Thymus (tissue), 11 donors: ENCODE measurements at regions not wholly inside any gene's neighbourhood (a gene's known extent, or its start where the extent isn't known, plus 50 kb on each side); places are given as distances from the start of the nearest gene placed in this dataset.
A peak's percentile ranks its signal among the peaks of the same experiment; 100 is the strongest.
"Not testable (repeated sequence)": the region's sequence is repeated elsewhere in the genome, so short reads cannot be mapped to it uniquely, and the experiment has no call there.

Experiments
- DNase-seq, 9 donors: peaks; one replicate each; pipeline ENCODE4 v3.0.0-alpha.2; 2013; ENCODE audit warnings: low spot score in 9 of 9, low read depth in 6 of 9, missing footprints in 1 of 9
- H3K27ac ChIP-seq, 2 donors: one replicate each; pipeline ENCODE4 v1.5.1; 2013; ENCODE audit warnings: control low read depth in 1 of 2, low read depth in 1 of 2, low read length in 1 of 2, mild to moderate bottlenecking in 1 of 2, moderate library complexity in 1 of 2
- H3K27me3 ChIP-seq, 2 donors: one replicate each; pipeline ENCODE4 v1.5.1; 2013; ENCODE audit warnings: low read length in 1 of 2; ENCODE audit not compliant: control insufficient read depth in 2 of 2, insufficient read depth in 1 of 2
- H3K36me3 ChIP-seq, 2 donors: one replicate each; pipeline ENCODE4 v1.5.1; 2013; ENCODE audit warnings: low read length in 1 of 2, mild to moderate bottlenecking in 1 of 2, moderate library complexity in 1 of 2; ENCODE audit not compliant: control insufficient read depth in 2 of 2, insufficient read depth in 2 of 2
- H3K4me1 ChIP-seq, 2 donors: one replicate each; pipeline ENCODE4 v1.5.1; 2013; ENCODE audit warnings: low read length in 2 of 2; ENCODE audit not compliant: control insufficient read depth in 2 of 2, insufficient read depth in 2 of 2
- H3K4me3 ChIP-seq, 2 donors: one replicate each; pipeline ENCODE4 v1.5.1; 2013; ENCODE audit warnings: low read length in 2 of 2, control low read depth in 1 of 2, mild to moderate bottlenecking in 1 of 2
- H3K9me3 ChIP-seq, 2 donors: one replicate each; pipeline ENCODE4 v1.5.1; 2013; ENCODE audit warnings: low read length in 1 of 2, mild to moderate bottlenecking in 1 of 2; ENCODE audit not compliant: control insufficient read depth in 2 of 2, insufficient read depth in 1 of 2
- WGBS: extraction: QIAGEN DNeasy Blood & Tissue Kit; methylation state at CpG from one replicate; pipeline ENCODE4 v1.1.7; 2013; 5-methylcytosine and 5-hydroxymethylcytosine counted together
- donor health status: healthy.

DNA sequence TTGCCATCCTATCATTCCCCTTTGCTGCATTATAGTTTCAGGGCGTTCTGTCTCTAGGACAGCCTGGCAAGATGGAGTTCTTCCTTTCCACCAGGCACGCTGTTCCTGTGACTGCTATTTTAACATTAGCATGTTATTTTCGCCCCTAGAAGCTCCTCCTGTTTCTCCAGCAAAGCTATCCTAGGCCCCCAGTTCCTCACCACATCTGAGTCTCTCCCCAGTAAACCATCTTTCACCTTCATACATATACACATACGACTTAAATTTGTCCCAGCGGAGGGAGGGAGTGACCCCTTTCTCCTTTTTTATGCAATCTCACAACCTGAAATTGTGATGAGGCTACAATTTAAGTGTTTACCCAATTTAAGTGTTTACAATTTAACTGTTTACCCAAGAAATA lies 66.7 kb upstream of the FRMD6 start:
- H3K36me3 ChIP-seq: no peaks in the 10 kb centered on the region
- DNase-seq: no peak
- no peak overlapping the region for H3K27ac ChIP-seq
- no peaks in the 10 kb centered on the region for H3K4me1 ChIP-seq
- no peak overlapping the region for H3K4me3 ChIP-seq
- 79% methylated on average over 5 of the region's 5 CpGs for WGBS
- H3K27me3 ChIP-seq: no peaks in the 10 kb centered on the region
- H3K9me3 ChIP-seq: no peaks in the 10 kb centered on the region

DNA sequence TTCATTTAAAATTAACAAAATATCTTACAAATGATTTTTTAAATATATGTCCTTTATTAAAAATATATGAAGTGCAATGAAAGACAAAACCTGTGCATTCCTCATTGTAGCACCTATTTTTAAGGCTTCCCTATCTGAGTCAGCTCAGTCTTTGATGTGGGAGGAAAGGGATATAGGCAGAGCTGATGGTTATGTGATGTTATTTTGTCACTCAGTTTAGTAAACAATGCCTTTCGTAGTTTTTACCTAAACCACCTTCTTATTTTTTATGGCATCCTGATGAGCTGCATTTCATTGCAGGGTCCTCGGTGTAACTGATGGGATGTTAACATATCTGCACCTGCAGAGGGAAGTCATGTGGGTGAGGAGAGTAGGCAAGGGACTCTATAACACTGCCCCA lies 58.9 kb upstream of the FRMD6 start:
- H3K4me1 ChIP-seq: no peaks in the 10 kb centered on the region
- H3K27ac ChIP-seq: no peak overlapping the region
- no peaks in the 10 kb centered on the region for H3K27me3 ChIP-seq
- WGBS: 30% methylated on average over 2 of the region's 2 CpGs
- no peaks in the 10 kb centered on the region for H3K36me3 ChIP-seq
- H3K4me3 ChIP-seq: no peak overlapping the region
- peak in 1 of 9 donors; percentile 9 for DNase-seq
- H3K9me3 ChIP-seq: no peaks in the 10 kb centered on the region

DNA sequence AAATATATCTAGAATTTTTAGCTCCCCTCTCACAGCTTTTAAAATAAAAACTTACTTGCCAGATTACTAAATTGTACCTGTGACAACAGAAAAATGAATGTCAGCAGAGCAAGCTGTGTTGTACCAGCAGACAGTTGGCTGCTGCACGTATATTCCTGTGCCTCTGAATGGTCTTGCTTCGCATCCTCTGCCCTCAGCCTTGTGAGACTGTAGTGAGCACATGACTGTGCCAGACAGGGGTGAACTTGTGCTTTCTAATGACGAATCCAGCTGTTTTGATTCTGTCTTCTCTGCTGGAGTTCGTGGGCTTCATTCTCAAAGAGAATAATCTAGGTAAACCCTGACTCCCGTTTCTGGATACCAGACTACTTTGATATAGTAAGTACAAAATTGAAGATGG lies 58.3 kb upstream of the FRMD6 start:
- no peaks in the 10 kb centered on the region for H3K9me3 ChIP-seq
- H3K27ac ChIP-seq: no peak overlapping the region
- no peaks in the 10 kb centered on the region for H3K36me3 ChIP-seq
- H3K27me3 ChIP-seq: no peaks in the 10 kb centered on the region
- H3K4me3 ChIP-seq: no peak overlapping the region
- 86% methylated on average over 5 of the region's 5 CpGs for WGBS
- H3K4me1 ChIP-seq: no peaks in the 10 kb centered on the region
- DNase-seq: no peak

DNA sequence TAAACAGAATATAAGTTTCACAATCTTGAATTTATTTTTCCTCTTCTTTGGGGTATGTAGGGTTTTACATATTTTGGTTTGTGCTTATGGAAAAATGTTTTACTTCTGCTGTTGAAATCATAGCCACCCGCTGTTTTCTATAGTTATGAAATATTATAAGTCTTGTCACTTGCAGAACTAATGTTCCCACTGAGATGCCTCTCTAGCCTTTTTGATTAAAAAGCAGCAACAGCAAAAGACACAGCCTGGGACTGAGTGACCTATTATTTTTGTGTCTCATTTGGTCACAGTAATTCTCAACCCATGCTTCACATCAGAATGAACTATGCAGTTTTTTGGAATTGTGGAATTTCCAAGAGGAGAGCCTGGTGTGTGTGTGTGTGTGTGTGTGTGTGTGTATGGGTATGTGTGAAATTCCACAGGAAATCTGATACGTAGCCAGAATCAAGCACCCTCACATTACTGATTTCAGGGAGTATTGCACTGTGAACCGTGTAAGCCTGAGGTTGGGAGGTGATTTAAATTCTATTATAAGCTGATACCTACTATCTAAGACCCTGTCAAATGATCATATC lies 55.7 kb upstream of the FRMD6 start:
- Histone ChIP-seq H3K4me3 (no peak overlapping the region), H3K4me1 (no peaks in the 10 kb centered on the region), H3K9me3 (no peaks in the 10 kb centered on the region), H3K27me3 (peaks cover 0 to 3% of the 10 kb centered on the region in 2 donors), H3K36me3 (no peaks in the 10 kb centered on the region), H3K27ac (no peak overlapping the region)
- no peak for DNase-seq
- 94% methylated on average over 3 of the region's 3 CpGs for WGBS

DNA sequence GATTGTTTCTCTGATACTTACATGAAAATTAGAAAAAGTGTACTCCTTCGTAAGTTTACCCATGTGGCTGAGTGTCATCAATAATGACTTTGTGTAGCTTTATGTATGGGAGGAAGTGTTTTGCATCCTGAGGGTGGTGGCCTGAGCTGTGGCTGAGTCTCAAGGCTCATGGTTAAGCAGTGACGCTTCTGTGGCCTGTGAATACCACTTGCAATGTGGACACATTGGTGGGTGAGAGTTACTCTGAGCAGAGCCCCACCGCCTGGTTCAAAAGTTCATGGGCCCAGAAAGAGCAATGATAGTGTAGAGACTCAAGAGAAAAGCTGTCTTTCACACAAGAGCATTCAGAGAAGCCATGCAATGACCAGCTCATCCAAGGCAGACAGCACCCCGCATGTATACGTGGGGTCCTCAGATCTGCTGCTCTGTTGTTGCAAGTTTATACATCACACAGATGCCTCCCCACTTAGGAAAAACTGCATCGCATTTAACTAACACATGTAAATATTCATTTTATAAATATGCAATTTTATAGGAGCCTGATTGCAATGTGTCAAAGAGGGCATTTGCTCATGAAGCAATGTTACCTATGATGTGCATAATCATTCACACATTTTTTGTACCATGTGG lies 55.1 kb upstream of the FRMD6 start:
- Histone ChIP-seq H3K9me3 (no peaks in the 10 kb centered on the region), H3K4me3 (no peak overlapping the region), H3K27me3 (peaks cover 0 to 4% of the 10 kb centered on the region in 2 donors), H3K36me3 (no peaks in the 10 kb centered on the region), H3K4me1 (no peaks in the 10 kb centered on the region), H3K27ac (no peak overlapping the region)
- WGBS: 97% methylated on average over 6 of the region's 6 CpGs
- DNase-seq: no peak

DNA sequence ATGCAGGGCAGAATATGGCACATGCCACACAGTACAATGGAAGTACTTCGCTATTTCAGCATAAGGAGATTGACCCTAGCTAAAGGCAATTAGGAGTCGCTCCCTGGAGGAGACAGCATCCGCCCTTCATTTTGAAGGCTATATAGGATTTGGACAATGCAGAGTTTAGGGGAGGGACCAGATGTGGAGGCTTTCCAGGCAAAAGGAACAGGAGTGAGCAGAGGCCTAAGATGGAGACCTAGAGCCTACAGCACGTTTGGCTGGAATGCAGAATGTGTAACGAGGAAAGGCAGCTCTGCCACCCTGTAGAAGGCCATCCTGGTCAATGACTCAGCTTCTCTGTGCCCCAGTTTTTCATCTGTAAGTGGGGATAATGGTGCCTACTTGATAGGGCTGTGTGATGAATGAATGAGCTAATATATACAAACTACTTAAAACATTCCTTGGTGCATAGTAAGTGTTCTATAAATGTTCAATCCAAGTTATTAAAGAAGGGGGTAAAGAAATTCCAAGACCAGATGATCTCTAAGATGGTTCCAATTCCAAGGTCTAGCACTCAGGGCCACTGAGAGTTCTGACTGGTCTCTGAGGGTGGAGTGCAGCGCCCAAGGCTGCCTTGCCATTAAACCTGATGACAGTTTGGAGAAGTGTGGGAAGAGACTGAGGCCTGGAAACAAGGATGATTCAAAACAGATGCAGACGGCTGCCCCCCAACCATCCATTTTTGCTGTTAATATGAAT lies 54.3 kb upstream of the FRMD6 start:
- WGBS: 97% methylated on average over 7 of the region's 7 CpGs
- H3K36me3 ChIP-seq: no peaks in the 10 kb centered on the region

DNA sequence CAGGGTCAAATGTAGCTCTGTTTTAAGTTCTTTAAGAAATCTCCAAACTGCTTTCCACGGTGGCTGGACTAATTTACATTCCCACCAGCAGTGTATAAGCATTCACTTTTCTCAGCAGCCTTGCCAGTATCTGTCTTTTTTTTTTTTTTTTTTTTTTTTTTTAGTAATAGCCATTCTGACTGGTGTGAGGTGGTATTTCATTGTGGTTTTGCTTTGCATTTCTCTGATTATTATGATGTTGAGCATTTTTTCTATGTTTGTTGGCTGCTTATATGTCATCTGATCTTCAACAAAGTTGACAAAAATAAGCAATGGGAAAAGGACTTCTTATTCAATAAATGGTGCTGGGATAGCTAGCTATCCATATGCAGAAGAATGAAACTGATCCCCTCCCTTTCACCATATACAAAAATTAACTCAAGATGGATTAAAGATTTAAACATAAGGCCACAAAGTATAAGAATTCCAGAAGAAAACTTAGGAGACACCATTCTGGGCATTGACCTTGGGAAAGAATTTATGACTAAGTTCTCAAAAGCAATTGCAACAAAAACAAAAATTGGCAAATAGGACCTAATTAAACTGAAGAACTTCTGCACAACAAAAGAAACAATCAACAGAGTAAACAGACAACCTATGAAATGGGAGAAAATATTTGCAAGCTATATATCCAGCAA lies 52.6 kb upstream of the FRMD6 start:
- H3K27ac ChIP-seq, H3K9me3 ChIP-seq, H3K4me1 ChIP-seq, DNase-seq, H3K4me3 ChIP-seq, H3K36me3 ChIP-seq, H3K27me3 ChIP-seq: not testable (repeated sequence)
- WGBS: 87% methylated on average over 1 of the region's 1 CpG

More for the DNA sequence above, 54.3 kb upstream of the FRMD6 start:
- Histone ChIP-seq H3K27me3 (peaks cover 0 to 4% of the 10 kb centered on the region in 2 donors), H3K4me1 (no peaks in the 10 kb centered on the region), H3K27ac (no peak overlapping the region), H3K4me3 (no peak overlapping the region), H3K9me3 (no peaks in the 10 kb centered on the region)
- no peak for DNase-seq

DNA sequence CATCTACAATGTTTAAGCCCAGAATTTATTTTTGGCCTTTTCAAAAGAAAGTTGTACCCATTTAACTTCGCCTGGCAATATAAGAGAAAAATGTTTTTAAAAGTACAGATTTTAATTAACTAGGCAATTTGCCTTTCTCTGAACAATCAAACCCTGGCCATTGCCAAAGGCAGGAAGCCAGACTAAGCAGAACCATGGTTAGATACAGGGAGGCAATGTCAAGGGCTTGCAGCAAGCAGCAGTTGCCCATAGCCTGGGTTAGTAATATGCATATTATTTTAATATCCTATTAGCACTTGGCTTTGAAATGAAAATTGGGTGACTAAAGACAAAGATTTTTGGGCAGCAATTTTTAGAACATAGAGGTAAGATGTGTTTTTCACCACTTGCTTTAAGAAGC lies 51.1 kb upstream of the FRMD6 start:
- Histone ChIP-seq H3K27ac (no peak overlapping the region), H3K4me3 (no peak overlapping the region), H3K9me3 (no peaks in the 10 kb centered on the region), H3K36me3 (no peaks in the 10 kb centered on the region), H3K4me1 (no peaks in the 10 kb centered on the region), H3K27me3 (peaks cover 0 to 4% of the 10 kb centered on the region in 2 donors)
- DNase-seq: no peak
- WGBS: 95% methylated on average over 1 of the region's 1 CpG
